Body of pancreas (tissue), 4 donors: ENCODE measurements at regions not wholly inside any gene's neighbourhood (a gene's known extent, or its start where the extent isn't known, plus 50 kb on each side); places are given as distances from the start of the nearest gene placed in this dataset.

ENCODE experiments used
- ATAC-seq: fragments of 150-250 bp; one replicate; pipeline ENCODE4 v1.9.1; 2016
- DNase-seq, 4 donors: peaks; one replicate each; pipeline ENCODE4 v3.0.0-alpha.2; 2019
- H3K27ac ChIP-seq, 4 donors: fragments of 200-600 bp; sonication (generic); 1 replicate in 3 of 4; 2 replicates in 1 of 4; pipeline versions ENCODE4 v1.5.1 to v1.6.1; 2016 to 2019; ENCODE audit warnings: mild to moderate bottlenecking in 1 of 4, mixed read lengths in 1 of 4, moderate library complexity in 1 of 4
- H3K27me3 ChIP-seq, 2 donors: fragments of 200-600 bp; sonication (generic); one replicate each; pipeline ENCODE4 v1.6.0; 2016; ENCODE audit warnings: mild to moderate bottlenecking in 1 of 2
- H3K36me3 ChIP-seq, 2 donors: fragments of 200-600 bp; sonication (generic); replicated peaks in 1 of 2; 2 replicates each; pipeline ENCODE4 v1.5.1; 2016; ENCODE audit warnings: low read depth in 2 of 2; ENCODE audit not compliant: insufficient read depth in 1 of 2
- H3K4me1 ChIP-seq: fragments of 200-600 bp; sonication (generic); one replicate; pipeline ENCODE4 v1.6.0; 2016
- H3K4me3 ChIP-seq, 2 donors: fragments of 200-600 bp; sonication (generic); 1 replicate in 1 of 2; 2 replicates in 1 of 2; pipeline ENCODE4 v1.5.1; 2016 to 2019
- H3K9me3 ChIP-seq, 3 donors: fragments of 200-600 bp; sonication (generic); 1 replicate in 2 of 3; 2 replicates in 1 of 3; pipeline ENCODE4 v1.5.1; 2016
- POLR2A ChIP-seq, 3 donors: fragments of 450-650 bp; IDR thresholded peaks; one replicate each; pipeline ENCODE4 v1.6.1; 2016; ENCODE audit warnings: antibody characterized with exemption in 3 of 3, mild to moderate bottlenecking in 2 of 3
- whole genome bisulfite sequencing, 2 donors: methylation state at CpG; one replicate each; pipeline ENCODE4 v1.1.5; 2017; 5-methylcytosine and 5-hydroxymethylcytosine counted together
- intact Hi-C: fragments of 100-400 bp; cut with DNase I; formaldehyde crosslinking; loops from one replicate; pipeline ENCODE4 v1.15.1; 2023
- TF ChIP-seq, protein P1 (sequence below), 7 experiments: fragments of 450-650 bp in 4 of 7; fragments of 200-600 bp in 3 of 7; sonication (generic) in 3 of 7; IDR thresholded peaks; one replicate each; pipeline ENCODE4 v1.5.1; 2016 to 2019; ENCODE audit warnings: antibody characterized with exemption in 7 of 7

DNA sequence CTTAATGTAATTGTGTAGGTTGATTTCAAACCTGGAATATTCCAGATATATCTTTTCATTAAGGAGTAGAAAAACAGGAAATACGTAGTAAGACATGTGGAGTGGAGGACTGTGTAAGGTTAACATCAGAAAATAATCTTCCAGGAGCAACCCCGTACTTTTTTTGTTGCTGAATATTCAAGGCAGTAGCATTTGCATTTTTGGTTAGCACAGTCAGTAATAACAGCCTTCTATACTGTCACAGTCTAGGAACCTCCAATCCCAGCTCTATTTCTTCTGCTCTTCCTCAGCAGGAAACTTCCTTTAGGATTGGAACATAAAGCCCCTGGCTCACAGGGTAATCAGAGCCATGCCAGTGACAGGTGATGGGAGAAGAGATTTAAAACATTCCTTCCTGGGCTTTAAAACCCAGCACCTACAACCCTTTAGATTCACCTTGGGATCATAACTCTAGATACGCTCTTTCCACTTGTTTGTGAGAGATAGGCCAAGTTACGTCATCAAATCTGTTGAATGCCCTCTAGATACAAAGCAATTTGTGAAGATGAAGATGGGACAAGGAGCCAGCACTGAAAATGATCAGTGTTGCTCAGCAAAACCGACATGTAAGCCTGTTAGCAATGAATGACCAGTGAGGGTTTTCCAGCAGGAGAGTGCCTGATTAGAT lies 248.5 kb upstream of the NPY start:
- intact Hi-C loops: no loop called here
- WGBS, 2 donors: 65 to 76% methylated on average over 5 of the region's 5 CpGs
- Histone ChIP-seq H3K4me1 (no peaks in the 10 kb centered on the region), H3K4me3 (no peak overlapping the region), H3K27ac (no peak overlapping the region), H3K27me3 (no peaks in the 10 kb centered on the region), H3K9me3 (no peaks in the 10 kb centered on the region), H3K36me3 (no peaks in the 10 kb centered on the region)
- TF ChIP-seq POLR2A (IDR thresholded peaks at IDR 0.05): no peak
- TF ChIP-seq, protein P1, sequence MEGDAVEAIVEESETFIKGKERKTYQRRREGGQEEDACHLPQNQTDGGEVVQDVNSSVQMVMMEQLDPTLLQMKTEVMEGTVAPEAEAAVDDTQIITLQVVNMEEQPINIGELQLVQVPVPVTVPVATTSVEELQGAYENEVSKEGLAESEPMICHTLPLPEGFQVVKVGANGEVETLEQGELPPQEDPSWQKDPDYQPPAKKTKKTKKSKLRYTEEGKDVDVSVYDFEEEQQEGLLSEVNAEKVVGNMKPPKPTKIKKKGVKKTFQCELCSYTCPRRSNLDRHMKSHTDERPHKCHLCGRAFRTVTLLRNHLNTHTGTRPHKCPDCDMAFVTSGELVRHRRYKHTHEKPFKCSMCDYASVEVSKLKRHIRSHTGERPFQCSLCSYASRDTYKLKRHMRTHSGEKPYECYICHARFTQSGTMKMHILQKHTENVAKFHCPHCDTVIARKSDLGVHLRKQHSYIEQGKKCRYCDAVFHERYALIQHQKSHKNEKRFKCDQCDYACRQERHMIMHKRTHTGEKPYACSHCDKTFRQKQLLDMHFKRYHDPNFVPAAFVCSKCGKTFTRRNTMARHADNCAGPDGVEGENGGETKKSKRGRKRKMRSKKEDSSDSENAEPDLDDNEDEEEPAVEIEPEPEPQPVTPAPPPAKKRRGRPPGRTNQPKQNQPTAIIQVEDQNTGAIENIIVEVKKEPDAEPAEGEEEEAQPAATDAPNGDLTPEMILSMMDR (IDR thresholded peaks at IDR 0.05): no peak
- ATAC-seq: no peak
- DNase-seq: no peak

DNA sequence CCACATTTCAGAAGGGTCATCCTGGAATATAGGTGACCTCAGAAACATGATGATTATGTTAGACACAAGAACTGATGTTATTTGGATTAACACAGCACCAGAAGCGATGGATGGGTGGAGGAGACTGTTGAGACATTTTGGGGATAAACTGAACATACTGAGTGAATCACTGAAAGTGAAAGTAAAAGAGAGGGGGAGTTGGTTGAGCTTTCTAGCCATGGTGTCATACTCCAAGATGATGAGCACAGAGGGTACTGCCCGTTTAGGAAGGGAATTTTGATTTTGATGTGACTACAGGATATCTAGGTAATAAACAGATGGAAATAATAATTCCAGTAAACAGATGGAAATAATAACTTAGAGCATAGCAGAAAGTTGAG lies 248.0 kb upstream of the NPY start:
- no peaks in the 10 kb centered on the region for H3K9me3 ChIP-seq
- no peaks in the 10 kb centered on the region for H3K36me3 ChIP-seq
- intact Hi-C loops: no loop called here
- WGBS, 2 donors: 69 to 70% methylated on average over 2 of the region's 2 CpGs
- no peak overlapping the region for H3K27ac ChIP-seq
- H3K27me3 ChIP-seq: no peaks in the 10 kb centered on the region
- no peak overlapping the region for H3K4me3 ChIP-seq
- no peaks in the 10 kb centered on the region for H3K4me1 ChIP-seq
- DNase-seq (no peak), ATAC-seq (no peak)
- no peak for TF ChIP-seq POLR2A (IDR thresholded peaks at IDR 0.05)
- TF ChIP-seq, protein P1 (IDR thresholded peaks at IDR 0.05): no peak

DNA sequence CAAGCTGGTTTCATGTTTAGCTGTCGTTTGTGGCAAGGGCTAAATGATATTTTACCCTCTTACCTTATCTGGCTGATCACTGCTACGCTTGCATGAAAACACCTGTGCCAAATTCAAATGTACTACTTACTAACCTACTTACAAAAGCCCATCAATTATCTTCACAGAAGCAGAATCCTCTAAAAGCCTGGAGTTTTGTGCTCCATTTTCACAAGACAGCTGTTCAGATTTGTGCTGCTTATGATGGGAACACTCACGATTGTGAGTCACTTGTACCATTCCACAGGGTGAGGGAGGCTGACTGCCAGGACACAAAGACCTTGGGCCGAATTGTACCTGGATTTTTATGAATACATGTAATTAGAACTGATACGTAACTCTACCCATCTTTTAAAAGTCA lies 245.0 kb upstream of the NPY start:
- DNase-seq (no peak), ATAC-seq (no peak)
- Histone ChIP-seq H3K4me1 (no peaks in the 10 kb centered on the region), H3K4me3 (no peak overlapping the region), H3K27me3 (no peaks in the 10 kb centered on the region), H3K27ac (no peak overlapping the region), H3K36me3 (no peaks in the 10 kb centered on the region), H3K9me3 (no peaks in the 10 kb centered on the region)
- WGBS, 2 donors: 53 to 57% methylated on average over 5 of the region's 5 CpGs
- intact Hi-C loops: no loop called here
- TF ChIP-seq, protein P1 (IDR thresholded peaks at IDR 0.05): no peak

DNA sequence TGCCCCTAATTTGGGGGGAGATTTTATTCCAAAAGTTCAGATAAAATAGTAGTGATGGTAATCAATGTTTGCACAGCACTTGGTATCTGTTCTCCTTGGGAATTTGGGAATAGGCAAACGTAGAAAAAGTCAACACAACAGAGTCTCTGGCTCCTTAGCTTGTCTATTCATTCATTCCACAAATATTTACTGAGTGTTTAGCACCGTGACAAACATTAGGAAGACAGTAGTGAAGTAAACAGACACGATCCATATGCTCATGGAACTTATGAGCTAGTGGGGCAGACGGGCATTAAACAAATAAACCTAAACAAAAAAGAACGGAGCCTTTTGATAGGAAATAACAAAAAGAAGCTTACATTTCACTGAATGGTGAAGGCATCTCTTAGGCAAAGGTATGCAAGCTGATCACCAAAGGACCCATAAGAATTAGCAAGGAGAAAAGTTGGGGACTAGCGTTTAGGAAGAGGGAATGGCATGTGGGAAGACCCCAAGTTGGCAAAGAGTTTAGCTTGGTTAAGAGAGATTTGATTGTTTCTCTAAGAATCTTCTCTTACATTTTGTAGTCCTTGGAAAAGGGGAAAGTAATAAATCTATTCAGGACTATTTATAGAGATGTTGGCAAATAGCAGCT lies 243.9 kb upstream of the NPY start:
- no peak for DNase-seq
- no peak for ATAC-seq
- WGBS, 2 donors: 22 to 28% methylated on average over 6 of the region's 6 CpGs
- intact Hi-C loops: no loop called here
- no peak for TF ChIP-seq POLR2A (IDR thresholded peaks at IDR 0.05)
- TF ChIP-seq, protein P1 (IDR thresholded peaks at IDR 0.05): no peak
- Histone ChIP-seq H3K27me3 (no peaks in the 10 kb centered on the region), H3K4me3 (no peak overlapping the region), H3K4me1 (no peaks in the 10 kb centered on the region), H3K36me3 (no peaks in the 10 kb centered on the region), H3K9me3 (peaks cover 0 to 3% (median 0%) of the 10 kb centered on the region in 3 donors), H3K27ac (no peak overlapping the region)

DNA sequence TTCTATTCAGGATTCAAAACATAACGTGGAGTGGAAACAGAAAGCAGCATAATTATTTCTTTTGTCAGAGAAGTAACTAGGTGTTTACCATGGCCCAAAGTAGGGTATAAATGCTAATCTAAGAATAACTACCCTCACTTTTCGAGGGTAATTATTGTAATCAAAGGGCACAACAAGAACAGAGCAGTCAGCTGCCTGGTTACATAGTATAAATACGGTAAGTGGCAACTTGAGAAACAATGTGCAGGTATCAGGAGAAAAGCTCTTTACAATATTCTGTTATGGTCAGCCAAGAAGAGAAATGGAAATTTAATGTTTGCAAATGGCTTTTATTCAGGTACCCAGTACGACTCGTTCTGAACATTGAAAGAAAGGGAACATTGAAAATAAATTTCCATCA lies 242.0 kb upstream of the NPY start:
- H3K9me3 ChIP-seq: peaks cover 0 to 3% (median 0%) of the 10 kb centered on the region in 3 donors
- no peak for TF ChIP-seq POLR2A (IDR thresholded peaks at IDR 0.05)
- TF ChIP-seq, protein P1 (IDR thresholded peaks at IDR 0.05): no peak
- no peaks in the 10 kb centered on the region for H3K4me1 ChIP-seq
- no peak for ATAC-seq
- no peaks in the 10 kb centered on the region for H3K36me3 ChIP-seq
- no peaks in the 10 kb centered on the region for H3K27me3 ChIP-seq
- intact Hi-C loops: no loop called here
- no peak for DNase-seq
- H3K4me3 ChIP-seq: no peak overlapping the region
- WGBS, 2 donors: 64 to 66% methylated on average over 5 of the region's 5 CpGs
- no peak overlapping the region for H3K27ac ChIP-seq
